ENCODE measurements at regions not wholly inside any gene's neighbourhood (a gene's known extent, or its start where the extent isn't known, plus 50 kb on each side); places are given as distances from the start of the nearest gene placed in this dataset.
"Not testable (repeated sequence)": the region's sequence is repeated elsewhere in the genome, so short reads cannot be mapped to it uniquely, and the experiment has no call there.

DNA sequence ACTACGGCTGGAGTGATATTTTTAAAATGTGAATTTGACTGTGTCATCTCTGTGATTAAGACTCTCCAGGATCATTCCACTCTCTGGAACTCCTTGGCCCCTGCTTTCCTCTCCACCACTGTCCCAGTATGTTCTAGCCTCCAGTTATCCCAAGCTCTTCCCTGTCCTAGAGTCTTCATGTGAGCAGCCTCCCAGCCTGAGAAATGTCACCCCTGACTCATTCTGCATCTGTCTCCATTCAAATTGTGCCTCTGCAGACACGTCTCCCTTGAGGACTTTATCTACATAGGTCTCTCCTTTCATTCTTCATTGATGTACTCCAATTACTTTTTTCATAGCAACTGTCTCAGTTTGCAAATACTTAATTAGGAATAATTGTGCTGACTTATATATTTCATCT is 317.7 kb upstream of the ADAMTS9 start:
- DNase-seq, result no peak
- WGBS, 2 experiments (ENCODE audit: insufficient coverage in 1 of 2, insufficient read length in 1 of 2), result 83 to 100% methylated on average over 1 to 2 of the region's 2 CpGs
- Histone ChIP-seq H3K27me3 (ENCODE audit: control insufficient read depth, insufficient read depth, low read length, poor library complexity, severe bottlenecking) (peaks cover 25% of the 10 kb centered on the region), H3K4me3 (ENCODE audit: low read length) (no peak overlapping the region), H3K9me3 (ENCODE audit: control insufficient read depth, low read length) (no peaks in the 10 kb centered on the region), H3K4me1 (ENCODE audit: control insufficient read depth, insufficient read depth, low read length) (no peaks in the 10 kb centered on the region), H3K36me3 (ENCODE audit: control insufficient read depth, insufficient read depth, low read length) (no peaks in the 10 kb centered on the region), H3K27ac (ENCODE audit: low read depth, low read length) (no peak overlapping the region), H3K9ac (ENCODE audit: extremely low read depth, low read length, poor library complexity, severe bottlenecking) (no peak overlapping the region)
- Mint-ChIP-seq H3K9me3 (no peaks in the 10 kb centered on the region), H3K4me1 (peaks cover 8% of the 10 kb centered on the region), H3K4me3 (no peak overlapping the region), H3K27ac (no peak overlapping the region), H3K27me3 (ENCODE audit: insufficient read depth) (peaks cover 25% of the 10 kb centered on the region), H3K36me3 (ENCODE audit: low read depth) (no peaks in the 10 kb centered on the region)
- TF ChIP-seq, protein P1, sequence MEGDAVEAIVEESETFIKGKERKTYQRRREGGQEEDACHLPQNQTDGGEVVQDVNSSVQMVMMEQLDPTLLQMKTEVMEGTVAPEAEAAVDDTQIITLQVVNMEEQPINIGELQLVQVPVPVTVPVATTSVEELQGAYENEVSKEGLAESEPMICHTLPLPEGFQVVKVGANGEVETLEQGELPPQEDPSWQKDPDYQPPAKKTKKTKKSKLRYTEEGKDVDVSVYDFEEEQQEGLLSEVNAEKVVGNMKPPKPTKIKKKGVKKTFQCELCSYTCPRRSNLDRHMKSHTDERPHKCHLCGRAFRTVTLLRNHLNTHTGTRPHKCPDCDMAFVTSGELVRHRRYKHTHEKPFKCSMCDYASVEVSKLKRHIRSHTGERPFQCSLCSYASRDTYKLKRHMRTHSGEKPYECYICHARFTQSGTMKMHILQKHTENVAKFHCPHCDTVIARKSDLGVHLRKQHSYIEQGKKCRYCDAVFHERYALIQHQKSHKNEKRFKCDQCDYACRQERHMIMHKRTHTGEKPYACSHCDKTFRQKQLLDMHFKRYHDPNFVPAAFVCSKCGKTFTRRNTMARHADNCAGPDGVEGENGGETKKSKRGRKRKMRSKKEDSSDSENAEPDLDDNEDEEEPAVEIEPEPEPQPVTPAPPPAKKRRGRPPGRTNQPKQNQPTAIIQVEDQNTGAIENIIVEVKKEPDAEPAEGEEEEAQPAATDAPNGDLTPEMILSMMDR (conservative IDR thresholded peaks at IDR 0.05), result no peak

DNA sequence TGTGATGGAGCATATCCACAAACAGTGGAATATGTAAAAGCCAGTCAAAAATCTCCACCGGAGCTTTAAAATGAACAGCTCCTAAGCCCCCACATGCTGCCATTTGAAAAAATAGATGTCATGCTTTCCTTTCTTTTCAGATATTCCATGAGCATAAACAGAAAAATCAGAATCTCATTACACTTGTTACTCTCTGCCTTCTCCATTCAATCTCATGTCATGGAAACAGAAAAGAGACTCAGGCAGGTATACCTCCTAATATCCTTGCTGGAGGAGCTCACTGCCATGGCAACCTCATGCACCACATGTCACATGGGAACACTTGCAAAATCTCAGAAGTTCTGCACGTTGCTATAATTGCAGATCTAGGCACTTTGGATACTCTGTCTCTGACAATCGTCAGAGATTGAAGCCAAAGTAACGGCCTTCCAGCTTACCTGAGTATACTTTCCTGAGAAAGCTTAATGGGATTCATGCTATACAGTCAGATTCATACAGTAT is 317.0 kb upstream of the ADAMTS9 start:
- Mint-ChIP-seq H3K27ac (no peak overlapping the region), H3K36me3 (ENCODE audit: low read depth) (no peaks in the 10 kb centered on the region), H3K9me3 (no peaks in the 10 kb centered on the region), H3K4me1 (peaks cover 8% of the 10 kb centered on the region), H3K4me3 (no peak overlapping the region), H3K27me3 (ENCODE audit: insufficient read depth) (peaks cover 25% of the 10 kb centered on the region)
- Histone ChIP-seq H3K27me3 (ENCODE audit: control insufficient read depth, insufficient read depth, low read length, poor library complexity, severe bottlenecking) (peaks cover 25% of the 10 kb centered on the region), H3K27ac (ENCODE audit: low read depth, low read length) (no peak overlapping the region), H3K4me1 (ENCODE audit: control insufficient read depth, insufficient read depth, low read length) (no peaks in the 10 kb centered on the region), H3K9ac (ENCODE audit: extremely low read depth, low read length, poor library complexity, severe bottlenecking) (no peak overlapping the region), H3K36me3 (ENCODE audit: control insufficient read depth, insufficient read depth, low read length) (no peaks in the 10 kb centered on the region), H3K4me3 (ENCODE audit: low read length) (no peak overlapping the region), H3K9me3 (ENCODE audit: control insufficient read depth, low read length) (no peaks in the 10 kb centered on the region)
- DNase-seq, result no peak
- TF ChIP-seq, protein P1 (conservative IDR thresholded peaks at IDR 0.05), result no peak
- 89 to 97% methylated on average over 3 to 4 of the region's 4 CpGs for WGBS, 2 experiments (ENCODE audit: insufficient coverage in 1 of 2, insufficient read length in 1 of 2)

DNA sequence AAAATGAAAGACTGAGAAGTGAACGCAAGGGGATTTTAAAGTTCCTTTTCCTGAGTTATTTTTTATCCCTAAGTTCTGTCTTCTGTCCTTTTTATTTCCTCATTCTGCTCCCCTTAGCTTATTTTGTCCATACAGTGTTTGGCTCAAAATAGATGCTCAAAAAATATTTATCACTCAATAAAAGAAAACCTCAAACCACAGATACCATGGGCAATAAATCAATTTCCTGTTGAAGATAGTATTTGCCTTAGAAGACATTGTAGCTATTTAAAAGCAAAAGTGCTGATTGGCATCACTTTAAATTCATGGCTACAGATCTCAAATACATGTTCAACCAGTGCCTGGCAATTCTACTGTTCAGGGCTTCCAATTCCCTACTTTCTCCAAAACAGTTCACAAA is 316.5 kb upstream of the ADAMTS9 start:
- H3K27me3 ChIP-seq (ENCODE audit: control insufficient read depth, insufficient read depth, low read length, poor library complexity, severe bottlenecking), result peaks cover 25% of the 10 kb centered on the region
- TF ChIP-seq, protein P1 (conservative IDR thresholded peaks at IDR 0.05), result no peak
- no peaks in the 10 kb centered on the region for H3K36me3 ChIP-seq (ENCODE audit: control insufficient read depth, insufficient read depth, low read length)
- WGBS, 2 experiments (ENCODE audit: insufficient coverage in 1 of 2, insufficient read length in 1 of 2), result 95% methylated on average over 1 of the region's 1 CpG; no CpG with 5 or more reads in 1 of the 2 experiments
- no peak overlapping the region for H3K4me3 ChIP-seq (ENCODE audit: low read length)
- no peak for DNase-seq
- Mint-ChIP-seq H3K27me3 (ENCODE audit: insufficient read depth) (peaks cover 25% of the 10 kb centered on the region), H3K4me3 (no peak overlapping the region), H3K4me1 (peaks cover 8% of the 10 kb centered on the region), H3K9me3 (no peaks in the 10 kb centered on the region), H3K36me3 (ENCODE audit: low read depth) (no peaks in the 10 kb centered on the region), H3K27ac (no peak overlapping the region)
- no peak overlapping the region for H3K9ac ChIP-seq (ENCODE audit: extremely low read depth, low read length, poor library complexity, severe bottlenecking)
- no peaks in the 10 kb centered on the region for H3K4me1 ChIP-seq (ENCODE audit: control insufficient read depth, insufficient read depth, low read length)
- H3K27ac ChIP-seq (ENCODE audit: low read depth, low read length), result no peak overlapping the region
- H3K9me3 ChIP-seq (ENCODE audit: control insufficient read depth, low read length), result no peaks in the 10 kb centered on the region

DNA sequence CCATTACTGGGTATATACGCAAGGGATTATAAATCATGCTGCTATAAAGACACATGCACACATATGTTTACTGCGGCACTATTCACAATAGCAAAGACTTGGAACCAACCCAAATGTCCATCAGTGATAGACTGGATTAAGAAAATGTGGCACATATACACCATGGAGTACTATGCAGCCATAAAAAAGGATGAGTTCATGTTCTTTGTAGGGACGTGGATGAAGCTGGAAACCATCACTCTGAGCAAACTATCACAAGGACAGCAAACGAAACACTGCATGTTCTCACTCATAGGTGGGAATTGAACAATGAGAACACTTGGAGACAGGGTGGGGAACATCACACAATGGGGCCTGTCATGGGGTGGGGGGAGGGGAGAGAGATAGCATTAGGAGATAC is 313.3 kb upstream of the ADAMTS9 start:
- not testable (repeated sequence) for H3K4me1 Mint-ChIP-seq; H3K36me3 Mint-ChIP-seq (ENCODE audit: low read depth); DNase-seq; H3K4me1 ChIP-seq (ENCODE audit: control insufficient read depth, insufficient read depth, low read length); H3K4me3 ChIP-seq (ENCODE audit: low read length); H3K27ac ChIP-seq (ENCODE audit: low read depth, low read length); H3K9ac ChIP-seq (ENCODE audit: extremely low read depth, low read length, poor library complexity, severe bottlenecking); H3K9me3 ChIP-seq (ENCODE audit: control insufficient read depth, low read length); H3K4me3 Mint-ChIP-seq; H3K9me3 Mint-ChIP-seq; H3K27ac Mint-ChIP-seq; H3K36me3 ChIP-seq (ENCODE audit: control insufficient read depth, insufficient read depth, low read length)
- H3K27me3 Mint-ChIP-seq (ENCODE audit: insufficient read depth), result peaks cover 20% of the 10 kb centered on the region
- H3K27me3 ChIP-seq (ENCODE audit: control insufficient read depth, insufficient read depth, low read length, poor library complexity, severe bottlenecking), result peaks cover 25% of the 10 kb centered on the region
- WGBS, 2 experiments (ENCODE audit: insufficient coverage in 1 of 2, insufficient read length in 1 of 2), result 84 to 100% methylated on average over 1 to 2 of the region's 4 CpGs

Measured in endodermal cell (in vitro differentiated cells).